ENCODE measurements at regions not wholly inside any gene's neighbourhood (a gene's known extent, or its start where the extent isn't known, plus 50 kb on each side); places are given as distances from the start of the nearest gene placed in this dataset.

- TF ChIP-seq EZH2phosphoT487 (IDR thresholded peaks at IDR 0.05; ENCODE audit: borderline replicate concordance, low read depth, low read length) = no peak
- TF ChIP-seq CTCF (conservative IDR thresholded peaks at IDR 0.05; ENCODE audit: low read length) = no peak
Measured at GRCh38 chr1:81730881-81731280, 69.9 kb upstream of the ADGRL2 start.
